Cardiac fibroblast (primary cell): ENCODE measurements at regions not wholly inside any gene's neighbourhood (a gene's known extent, or its start where the extent isn't known, plus 50 kb on each side); places are given as distances from the start of the nearest gene placed in this dataset.

Experiments used
- DNase-seq, 2 donors: peaks; one replicate each; pipeline versions ENCODE4 v3.0.0 to v3.0.0-alpha.2; 2010; ENCODE audit warnings: low read depth in 2 of 2
- H3K4me3 ChIP-seq, 2 donors: replicated peaks in 1 of 2; 1 replicate in 1 of 2; 2 replicates in 1 of 2; pipeline ENCODE4 v1.5.1; 2011; ENCODE audit warnings: low read depth in 2 of 2, low read length in 2 of 2, mild to moderate bottlenecking in 2 of 2, moderate library complexity in 1 of 2
- TF ChIP-seq, protein P1 (sequence below): IDR thresholded peaks from one replicate; pipeline ENCODE4 v1.5.1; 2011; ENCODE audit warnings: low read depth, mild to moderate bottlenecking, low read length, inconsistent platforms

DNA sequence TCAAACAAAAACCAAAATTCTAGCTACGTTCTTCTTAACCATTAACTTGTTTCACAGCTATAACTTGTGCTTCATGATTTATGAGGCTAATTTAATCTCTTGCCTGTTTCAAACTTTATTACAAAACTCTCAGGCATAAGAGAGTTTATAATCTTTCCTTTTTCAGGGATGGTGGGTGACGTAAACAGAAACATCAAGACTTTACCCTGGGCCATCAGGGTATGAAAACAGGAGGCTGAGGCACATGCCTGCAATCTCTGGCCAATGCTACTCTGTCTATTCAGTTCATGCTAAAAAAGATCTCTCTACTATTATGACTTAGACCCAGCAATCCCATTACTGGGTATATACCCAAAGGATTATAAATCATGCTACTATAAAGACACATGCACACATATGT, 55.9 kb upstream of the VWC2 start:
- no peak overlapping the region for H3K4me3 ChIP-seq
- DNase-seq, result no peak
- TF ChIP-seq, protein P1, sequence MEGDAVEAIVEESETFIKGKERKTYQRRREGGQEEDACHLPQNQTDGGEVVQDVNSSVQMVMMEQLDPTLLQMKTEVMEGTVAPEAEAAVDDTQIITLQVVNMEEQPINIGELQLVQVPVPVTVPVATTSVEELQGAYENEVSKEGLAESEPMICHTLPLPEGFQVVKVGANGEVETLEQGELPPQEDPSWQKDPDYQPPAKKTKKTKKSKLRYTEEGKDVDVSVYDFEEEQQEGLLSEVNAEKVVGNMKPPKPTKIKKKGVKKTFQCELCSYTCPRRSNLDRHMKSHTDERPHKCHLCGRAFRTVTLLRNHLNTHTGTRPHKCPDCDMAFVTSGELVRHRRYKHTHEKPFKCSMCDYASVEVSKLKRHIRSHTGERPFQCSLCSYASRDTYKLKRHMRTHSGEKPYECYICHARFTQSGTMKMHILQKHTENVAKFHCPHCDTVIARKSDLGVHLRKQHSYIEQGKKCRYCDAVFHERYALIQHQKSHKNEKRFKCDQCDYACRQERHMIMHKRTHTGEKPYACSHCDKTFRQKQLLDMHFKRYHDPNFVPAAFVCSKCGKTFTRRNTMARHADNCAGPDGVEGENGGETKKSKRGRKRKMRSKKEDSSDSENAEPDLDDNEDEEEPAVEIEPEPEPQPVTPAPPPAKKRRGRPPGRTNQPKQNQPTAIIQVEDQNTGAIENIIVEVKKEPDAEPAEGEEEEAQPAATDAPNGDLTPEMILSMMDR, result no peak

DNA sequence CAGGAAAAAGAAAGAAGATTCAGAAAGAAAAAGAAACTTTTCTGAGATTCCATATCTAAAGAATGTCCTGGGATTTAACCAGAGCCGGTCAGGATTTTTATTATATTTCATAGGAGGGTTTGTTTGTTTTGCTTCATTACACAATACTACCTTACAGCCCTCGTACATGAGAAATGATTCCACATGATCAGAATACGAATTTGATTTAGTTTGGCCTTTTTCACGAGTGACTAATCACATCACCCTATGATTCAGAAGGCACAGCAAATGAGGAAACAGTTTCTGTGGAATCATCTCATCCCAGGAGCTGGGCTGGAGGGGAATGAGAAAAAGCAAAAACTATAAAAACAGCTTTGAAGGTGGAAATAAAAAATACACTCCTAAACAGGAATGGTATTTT, 54.7 kb upstream of the VWC2 start:
- DNase-seq, result no peak
- TF ChIP-seq, protein P1, result no peak
- H3K4me3 ChIP-seq, result no peak overlapping the region

DNA sequence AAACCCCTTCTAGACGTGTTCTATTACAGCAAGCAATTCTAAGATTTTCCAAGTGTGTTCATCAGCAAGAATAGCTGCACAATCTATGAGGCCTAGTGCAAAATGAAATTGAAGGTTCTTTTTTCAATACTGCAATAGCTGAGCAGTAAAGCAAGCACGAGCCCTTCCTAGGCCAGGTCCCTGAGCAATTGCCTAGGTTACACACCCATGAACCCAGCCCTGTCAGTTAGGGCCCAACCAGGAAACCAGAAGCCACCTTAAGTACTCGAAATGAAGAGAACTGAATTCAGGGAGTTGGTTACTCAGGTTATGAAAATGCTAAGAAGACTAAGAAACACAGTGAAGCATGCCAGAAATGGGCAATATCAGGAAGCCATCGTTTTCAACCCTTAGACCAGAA, 52.0 kb upstream of the VWC2 start:
- DNase-seq, result no peak
- H3K4me3 ChIP-seq, result no peak overlapping the region
- TF ChIP-seq, protein P1, result no peak
